Neural cell (in vitro differentiated cells): ENCODE measurements at regions not wholly inside any gene's neighbourhood (a gene's known extent, or its start where the extent isn't known, plus 50 kb on each side); places are given as distances from the start of the nearest gene placed in this dataset.

Experiments used
- H2AFZ ChIP-seq: fragments of 200-600, 300-800 bp; sonication (generic), shearing (Covaris generic); 2 replicates; pipeline ENCODE4 v1.6.0; 2014; ENCODE audit warnings: low read depth, mild to moderate bottlenecking, antibody characterized with exemption, low read length, moderate library complexity
- H3F3A ChIP-seq: fragments of 200-600 bp; shearing (Covaris generic); 2 replicates; pipeline ENCODE4 v1.6.1; 2016; ENCODE audit warnings: mild to moderate bottlenecking, moderate library complexity, mixed read lengths, antibody characterized with exemption, low read length; ENCODE audit not compliant: insufficient read depth, poor library complexity, severe bottlenecking
- H3K27ac ChIP-seq: fragments of 200-600, 300-800 bp; sonication (generic), shearing (Covaris generic); 2 replicates; pipeline ENCODE4 v1.5.1; 2014; ENCODE audit warnings: mild to moderate bottlenecking, low read length, moderate library complexity
- H3K27me3 ChIP-seq: fragments of 300-800, 200-600 bp; sonication (generic), shearing (Covaris generic); 2 replicates; pipeline ENCODE4 v1.6.0; 2014; ENCODE audit warnings: mild to moderate bottlenecking, low read depth, low read length, moderate library complexity; ENCODE audit not compliant: insufficient read depth
- H3K36me3 ChIP-seq: fragments of 300-800, 200-600 bp; sonication (generic), shearing (Covaris generic); 2 replicates; pipeline ENCODE4 v1.5.1; 2014; ENCODE audit warnings: mild to moderate bottlenecking, antibody characterized with exemption, low read length, moderate library complexity; ENCODE audit not compliant: insufficient read depth
- H3K4me2 ChIP-seq: fragments of 300-800, 200-600 bp; sonication (generic), shearing (Covaris generic); 2 replicates; pipeline ENCODE4 v1.6.0; 2014; ENCODE audit warnings: mild to moderate bottlenecking, low read length
- H3K4me3 ChIP-seq: fragments of 300-800, 200-600 bp; sonication (generic), shearing (Covaris generic); 2 replicates; pipeline ENCODE4 v1.5.1; 2014; ENCODE audit warnings: mild to moderate bottlenecking, low read length, moderate library complexity
- H3K79me2 ChIP-seq: fragments of 200-600 bp; shearing (Covaris generic); replicated peaks from 2 replicates; pipeline ENCODE4 v1.6.0; 2014; ENCODE audit warnings: mild to moderate bottlenecking, low read length, moderate library complexity; ENCODE audit not compliant: insufficient read depth
- H3K9ac ChIP-seq: fragments of 300-800, 200-600 bp; sonication (generic), shearing (Covaris generic); 2 replicates; pipeline ENCODE4 v1.6.1; 2016; ENCODE audit warnings: mild to moderate bottlenecking, low read length, mixed read lengths
- H3K9me2 ChIP-seq: fragments of 200-600 bp; shearing (Covaris generic); 2 replicates; pipeline ENCODE4 v1.6.1; 2016; ENCODE audit warnings: mild to moderate bottlenecking, low read length, mixed read lengths; ENCODE audit not compliant: insufficient read depth
- H3K9me3 ChIP-seq: fragments of 200-600, 300-800 bp; sonication (generic), shearing (Covaris generic); 2 replicates; pipeline ENCODE4 v1.6.1; 2016; ENCODE audit warnings: mild to moderate bottlenecking, mixed run types, low read length, moderate library complexity, mixed read lengths
- H4K20me1 ChIP-seq: fragments of 200-600 bp; shearing (Covaris generic); 2 replicates; pipeline ENCODE4 v1.6.1; 2016; ENCODE audit warnings: mild to moderate bottlenecking, mixed run types; ENCODE audit not compliant: insufficient read depth
- EP300 ChIP-seq: fragments of 450-650 bp; conservative IDR thresholded peaks from 2 replicates; pipeline ENCODE4 v1.6.1; 2014; ENCODE audit warnings: antibody characterized with exemption, mild to moderate bottlenecking, moderate library complexity; ENCODE audit not compliant: poor library complexity, severe bottlenecking
- EZH2 ChIP-seq: fragments of 200-600, 300-800 bp; shearing (Covaris generic), sonication (generic); IDR thresholded peaks from 2 replicates; pipeline ENCODE4 v1.6.1; 2014; ENCODE audit warnings: antibody characterized with exemption, low read length, borderline replicate concordance, mild to moderate bottlenecking; ENCODE audit not compliant: insufficient read depth, poor library complexity, severe bottlenecking
- MXI1 ChIP-seq: fragments of 450-650 bp; conservative IDR thresholded peaks from 2 replicates; pipeline ENCODE4 v1.6.1; 2014; ENCODE audit warnings: antibody characterized with exemption, mild to moderate bottlenecking; ENCODE audit not compliant: poor library complexity, severe bottlenecking
- POLR2AphosphoS5 ChIP-seq: IDR thresholded peaks from 2 replicates; pipeline ENCODE4 v1.6.1; 2012
- RAD21 ChIP-seq: fragments of 450-650 bp; conservative IDR thresholded peaks from 2 replicates; pipeline ENCODE4 v1.6.1; 2014; ENCODE audit warnings: antibody characterized with exemption, mild to moderate bottlenecking, moderate library complexity
- SMC3 ChIP-seq: fragments of 450-650 bp; conservative IDR thresholded peaks from 2 replicates; pipeline ENCODE4 v1.6.1; 2014; ENCODE audit warnings: antibody characterized with exemption, mild to moderate bottlenecking, moderate library complexity; ENCODE audit not compliant: poor library complexity
- TAF1 ChIP-seq: IDR thresholded peaks from 2 replicates; pipeline ENCODE4 v1.6.1; 2012; ENCODE audit warnings: low read depth
- TF ChIP-seq, protein P1 (sequence below): IDR thresholded peaks from 2 replicates; pipeline ENCODE4 v1.6.1; 2012; ENCODE audit warnings: borderline replicate concordance
- TF ChIP-seq, protein P2 (sequence below): fragments of 450-650 bp; IDR thresholded peaks from 2 replicates; pipeline ENCODE4 v1.5.1; 2014; ENCODE audit warnings: antibody characterized with exemption, mild to moderate bottlenecking, moderate library complexity; ENCODE audit not compliant: poor library complexity, severe bottlenecking

- H3K4me3 ChIP-seq = no peak overlapping the region
- H4K20me1 ChIP-seq = no peaks in the 10 kb centered on the region
- no peaks in the 10 kb centered on the region for H3K79me2 ChIP-seq
- H3K36me3 ChIP-seq = no peaks in the 10 kb centered on the region
- H3K27ac ChIP-seq = no peak overlapping the region
- no peak overlapping the region for H3K4me2 ChIP-seq
- no peak overlapping the region for H2AFZ ChIP-seq
- no peak for TF ChIP-seq EZH2
- TF ChIP-seq, protein P1, sequence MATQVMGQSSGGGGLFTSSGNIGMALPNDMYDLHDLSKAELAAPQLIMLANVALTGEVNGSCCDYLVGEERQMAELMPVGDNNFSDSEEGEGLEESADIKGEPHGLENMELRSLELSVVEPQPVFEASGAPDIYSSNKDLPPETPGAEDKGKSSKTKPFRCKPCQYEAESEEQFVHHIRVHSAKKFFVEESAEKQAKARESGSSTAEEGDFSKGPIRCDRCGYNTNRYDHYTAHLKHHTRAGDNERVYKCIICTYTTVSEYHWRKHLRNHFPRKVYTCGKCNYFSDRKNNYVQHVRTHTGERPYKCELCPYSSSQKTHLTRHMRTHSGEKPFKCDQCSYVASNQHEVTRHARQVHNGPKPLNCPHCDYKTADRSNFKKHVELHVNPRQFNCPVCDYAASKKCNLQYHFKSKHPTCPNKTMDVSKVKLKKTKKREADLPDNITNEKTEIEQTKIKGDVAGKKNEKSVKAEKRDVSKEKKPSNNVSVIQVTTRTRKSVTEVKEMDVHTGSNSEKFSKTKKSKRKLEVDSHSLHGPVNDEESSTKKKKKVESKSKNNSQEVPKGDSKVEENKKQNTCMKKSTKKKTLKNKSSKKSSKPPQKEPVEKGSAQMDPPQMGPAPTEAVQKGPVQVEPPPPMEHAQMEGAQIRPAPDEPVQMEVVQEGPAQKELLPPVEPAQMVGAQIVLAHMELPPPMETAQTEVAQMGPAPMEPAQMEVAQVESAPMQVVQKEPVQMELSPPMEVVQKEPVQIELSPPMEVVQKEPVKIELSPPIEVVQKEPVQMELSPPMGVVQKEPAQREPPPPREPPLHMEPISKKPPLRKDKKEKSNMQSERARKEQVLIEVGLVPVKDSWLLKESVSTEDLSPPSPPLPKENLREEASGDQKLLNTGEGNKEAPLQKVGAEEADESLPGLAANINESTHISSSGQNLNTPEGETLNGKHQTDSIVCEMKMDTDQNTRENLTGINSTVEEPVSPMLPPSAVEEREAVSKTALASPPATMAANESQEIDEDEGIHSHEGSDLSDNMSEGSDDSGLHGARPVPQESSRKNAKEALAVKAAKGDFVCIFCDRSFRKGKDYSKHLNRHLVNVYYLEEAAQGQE = no peak
- no peak for TF ChIP-seq SMC3
- no peak for TF ChIP-seq TAF1
- TF ChIP-seq EP300 = no peak
- TF ChIP-seq RAD21 = no peak
- no peak for TF ChIP-seq MXI1
- no peak for TF ChIP-seq POLR2AphosphoS5
- TF ChIP-seq, protein P2, sequence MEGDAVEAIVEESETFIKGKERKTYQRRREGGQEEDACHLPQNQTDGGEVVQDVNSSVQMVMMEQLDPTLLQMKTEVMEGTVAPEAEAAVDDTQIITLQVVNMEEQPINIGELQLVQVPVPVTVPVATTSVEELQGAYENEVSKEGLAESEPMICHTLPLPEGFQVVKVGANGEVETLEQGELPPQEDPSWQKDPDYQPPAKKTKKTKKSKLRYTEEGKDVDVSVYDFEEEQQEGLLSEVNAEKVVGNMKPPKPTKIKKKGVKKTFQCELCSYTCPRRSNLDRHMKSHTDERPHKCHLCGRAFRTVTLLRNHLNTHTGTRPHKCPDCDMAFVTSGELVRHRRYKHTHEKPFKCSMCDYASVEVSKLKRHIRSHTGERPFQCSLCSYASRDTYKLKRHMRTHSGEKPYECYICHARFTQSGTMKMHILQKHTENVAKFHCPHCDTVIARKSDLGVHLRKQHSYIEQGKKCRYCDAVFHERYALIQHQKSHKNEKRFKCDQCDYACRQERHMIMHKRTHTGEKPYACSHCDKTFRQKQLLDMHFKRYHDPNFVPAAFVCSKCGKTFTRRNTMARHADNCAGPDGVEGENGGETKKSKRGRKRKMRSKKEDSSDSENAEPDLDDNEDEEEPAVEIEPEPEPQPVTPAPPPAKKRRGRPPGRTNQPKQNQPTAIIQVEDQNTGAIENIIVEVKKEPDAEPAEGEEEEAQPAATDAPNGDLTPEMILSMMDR = no peak
- no peak overlapping the region for H3K9ac ChIP-seq
- no peaks in the 10 kb centered on the region for H3K9me2 ChIP-seq
- H3K27me3 ChIP-seq = no peaks in the 10 kb centered on the region
- peaks cover 2% of the 10 kb centered on the region for H3F3A ChIP-seq
- H3K9me3 ChIP-seq = no peaks in the 10 kb centered on the region
These were observed 107.7 kb upstream of the MEIS1 start for GRCh38 chr2:66327066-66327740.

DNA sequence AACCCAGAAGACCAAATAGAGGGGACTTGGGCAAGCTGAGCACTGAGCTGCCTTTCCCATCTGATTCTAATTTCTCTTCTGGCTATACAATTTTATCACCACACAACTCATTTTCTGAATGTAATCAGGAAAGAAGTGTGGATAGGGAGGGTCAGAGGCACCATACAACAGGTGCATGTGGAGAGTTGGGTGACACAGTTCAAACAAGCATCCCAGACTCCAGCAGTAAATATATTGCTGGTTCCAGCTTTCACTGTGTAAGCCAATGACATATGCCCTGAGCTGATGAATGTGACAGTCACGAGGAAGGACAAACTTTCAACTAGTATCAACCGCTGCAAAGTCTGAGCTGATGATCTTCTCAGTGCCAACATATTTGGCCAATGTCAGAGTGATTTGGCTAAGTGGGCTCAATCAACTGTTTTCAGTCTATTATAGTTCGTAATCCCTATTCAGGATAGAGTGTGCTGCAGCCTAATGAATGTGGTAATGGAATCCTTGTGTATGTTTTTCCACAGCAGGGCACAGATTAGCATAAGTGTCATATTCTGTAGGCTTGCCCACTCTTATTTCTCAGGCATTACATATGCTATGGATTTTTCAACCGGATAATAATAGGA is 109.9 kb upstream of the MEIS1 start:
- peaks cover 2% of the 10 kb centered on the region for H3F3A ChIP-seq
- H3K27ac ChIP-seq = no peak overlapping the region
- H3K79me2 ChIP-seq = no peaks in the 10 kb centered on the region
- no peaks in the 10 kb centered on the region for H3K27me3 ChIP-seq
- TF ChIP-seq, protein P2 = no peak
- TF ChIP-seq EZH2 (no peak), RAD21 (no peak), EP300 (no peak), MXI1 (no peak), POLR2AphosphoS5 (no peak)
- TF ChIP-seq, protein P1 = no peak
- no peak overlapping the region for H3K4me2 ChIP-seq
- H3K36me3 ChIP-seq = no peaks in the 10 kb centered on the region
- H3K4me3 ChIP-seq = no peak overlapping the region
- H2AFZ ChIP-seq = no peak overlapping the region
- H3K9me3 ChIP-seq = no peaks in the 10 kb centered on the region
- H4K20me1 ChIP-seq = no peaks in the 10 kb centered on the region
- no peaks in the 10 kb centered on the region for H3K9me2 ChIP-seq
- H3K9ac ChIP-seq = no peak overlapping the region
